Activated T-cell treated with anti-CD3 and anti-CD28 coated beads, Interleukin-2, amount 50 U/mL, for 48 hours (primary cell): ENCODE measurements at regions not wholly inside any gene's neighbourhood (a gene's known extent, or its start where the extent isn't known, plus 50 kb on each side); places are given as distances from the start of the nearest gene placed in this dataset.
"Not testable (repeated sequence)": the region's sequence is repeated elsewhere in the genome, so short reads cannot be mapped to it uniquely, and the experiment has no call there.

ENCODE experiments used
- DNase-seq, 2 experiments: peaks; one replicate each; pipeline ENCODE4 v3.0.0-alpha.2; 2020

DNA sequence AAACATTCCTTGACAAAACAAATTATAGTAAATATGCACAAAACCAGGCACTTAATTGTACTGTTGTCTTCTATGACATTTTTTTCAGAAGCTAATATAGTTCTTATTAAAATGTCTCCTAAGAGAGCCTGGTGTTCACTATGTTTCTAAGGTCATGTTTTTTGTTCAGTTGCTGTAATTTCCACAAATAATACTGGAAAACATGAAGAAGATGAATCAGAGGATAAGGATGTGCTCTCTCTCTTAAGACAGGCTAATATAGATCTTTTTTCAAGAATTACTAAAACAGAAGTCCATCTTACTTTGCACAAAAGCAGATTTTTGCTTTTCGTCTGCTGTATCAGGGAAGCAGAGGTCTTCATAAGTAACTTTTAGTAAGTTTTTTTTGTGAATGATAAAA is 823.0 kb upstream of the NECTIN3 start:
- no peak for DNase-seq

DNA sequence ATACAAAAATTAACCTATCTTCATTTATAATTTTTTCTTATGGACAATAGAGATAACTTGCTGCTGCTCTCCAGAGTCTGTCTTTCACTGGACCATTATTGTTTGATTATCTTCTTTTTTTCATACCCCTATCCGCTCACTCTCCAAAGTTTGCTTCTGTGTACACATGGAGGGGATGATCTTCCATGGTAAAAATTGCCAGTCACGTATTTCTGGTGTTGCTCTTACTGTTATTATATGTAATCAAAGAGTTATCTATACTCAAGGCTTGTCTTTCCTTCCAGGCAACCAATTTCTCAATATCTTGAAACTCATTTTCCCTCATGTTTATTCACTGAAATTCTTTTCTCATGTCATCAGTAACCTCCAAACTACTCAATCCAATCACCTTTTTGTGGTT is 817.8 kb upstream of the NECTIN3 start:
- no peak for DNase-seq

DNA sequence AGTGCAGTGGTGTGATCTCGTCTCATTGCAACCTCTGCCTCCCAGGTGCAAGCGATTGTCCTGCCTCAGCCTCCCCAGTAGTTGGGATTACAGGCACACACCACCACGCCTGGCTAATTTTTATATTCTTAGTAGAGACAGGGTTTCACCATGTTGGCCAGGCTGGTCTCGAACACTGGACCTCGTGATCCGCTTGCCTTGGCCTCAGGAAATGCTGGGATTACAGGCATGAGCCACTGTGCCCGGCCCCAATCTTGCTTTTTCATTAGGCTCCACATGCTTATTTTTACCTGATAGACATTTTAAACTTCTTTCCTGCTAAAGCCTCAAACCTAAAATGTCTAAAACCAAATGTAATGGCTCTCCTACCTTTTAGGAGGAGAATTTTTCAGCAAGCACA is 817.0 kb upstream of the NECTIN3 start:
- no peak for DNase-seq

DNA sequence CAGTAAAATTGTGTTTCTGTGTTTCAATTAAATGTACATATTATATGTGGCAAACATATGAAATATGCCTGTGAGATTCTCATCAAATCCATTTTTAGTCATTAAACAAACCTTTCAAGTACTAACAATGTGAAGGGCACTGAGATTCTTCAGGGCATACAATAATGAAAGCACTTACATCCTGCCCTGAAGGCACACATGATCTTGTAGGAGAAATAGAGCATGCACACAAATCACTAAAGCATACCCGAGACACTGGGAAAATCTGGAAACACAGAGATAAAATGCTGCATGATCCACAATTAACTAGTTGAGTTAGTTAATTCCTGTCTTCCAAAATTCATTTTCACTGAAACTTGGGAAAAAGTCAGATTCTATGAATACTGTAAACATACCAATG is 810.5 kb upstream of the NECTIN3 start:
- no peak for DNase-seq

DNA sequence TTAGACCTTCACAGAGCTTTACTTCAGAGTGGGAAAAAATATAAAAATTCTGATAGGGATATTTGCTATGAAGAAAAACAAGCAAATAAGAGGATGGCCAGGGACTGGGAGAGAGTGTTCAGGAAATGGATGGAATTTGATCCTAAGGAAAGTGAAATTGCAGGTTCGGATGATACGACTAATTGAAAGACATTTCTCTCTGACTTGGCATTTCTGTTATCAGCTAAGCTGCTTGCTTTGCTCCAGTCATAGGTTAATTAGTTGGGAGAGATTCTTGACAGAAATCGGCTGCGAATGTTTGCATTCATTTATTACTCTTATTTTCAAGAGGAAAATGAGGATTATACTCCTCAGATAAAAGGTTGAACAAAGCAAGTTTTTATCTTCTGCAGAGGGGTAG is 808.7 kb upstream of the NECTIN3 start:
- DNase-seq: no peak

DNA sequence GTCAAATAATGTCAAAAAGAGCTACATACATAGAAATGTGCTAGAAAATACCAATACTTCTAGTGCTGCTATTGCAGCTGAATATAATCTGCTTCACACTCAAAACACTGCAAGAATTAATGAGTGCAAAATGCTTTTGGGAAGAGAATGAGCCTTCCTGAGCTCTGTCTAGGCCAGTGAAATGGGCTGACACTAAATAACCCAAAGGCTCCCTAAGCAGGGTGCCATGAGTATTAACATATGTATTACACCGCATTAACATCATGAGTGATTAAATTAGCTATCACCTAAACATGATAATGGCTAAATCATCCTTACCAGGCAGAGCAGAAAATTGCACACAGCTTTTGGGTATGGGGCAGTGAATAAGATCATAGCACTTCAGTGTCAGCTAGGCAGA is 806.3 kb upstream of the NECTIN3 start:
- DNase-seq: no peak

DNA sequence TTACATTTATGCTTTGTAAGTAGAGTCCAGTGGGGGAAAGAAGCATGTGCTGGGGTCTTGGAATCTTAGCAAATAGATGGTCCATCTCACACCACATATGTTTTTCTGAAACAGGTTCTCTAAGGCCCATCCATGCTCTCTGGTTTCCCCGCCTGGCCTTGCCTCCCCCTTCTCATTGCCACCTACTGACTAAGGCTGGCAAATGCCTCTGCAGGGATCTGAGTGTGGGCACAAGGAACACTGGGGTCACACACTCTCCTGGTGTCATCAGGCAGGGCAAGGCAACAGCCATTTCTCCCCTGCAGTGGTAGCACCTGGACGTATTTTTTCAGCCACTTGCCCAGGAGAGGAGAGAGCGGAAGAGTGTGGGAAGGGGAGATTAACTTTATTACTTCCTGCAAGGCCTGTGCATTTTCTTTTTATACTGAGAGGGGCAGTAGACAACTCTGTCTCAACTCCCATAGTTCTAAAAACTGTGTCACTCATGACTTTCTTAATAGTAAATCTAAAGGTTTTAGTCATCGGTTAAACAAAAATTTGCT is 804.2 kb upstream of the NECTIN3 start:
- no peak for DNase-seq

DNA sequence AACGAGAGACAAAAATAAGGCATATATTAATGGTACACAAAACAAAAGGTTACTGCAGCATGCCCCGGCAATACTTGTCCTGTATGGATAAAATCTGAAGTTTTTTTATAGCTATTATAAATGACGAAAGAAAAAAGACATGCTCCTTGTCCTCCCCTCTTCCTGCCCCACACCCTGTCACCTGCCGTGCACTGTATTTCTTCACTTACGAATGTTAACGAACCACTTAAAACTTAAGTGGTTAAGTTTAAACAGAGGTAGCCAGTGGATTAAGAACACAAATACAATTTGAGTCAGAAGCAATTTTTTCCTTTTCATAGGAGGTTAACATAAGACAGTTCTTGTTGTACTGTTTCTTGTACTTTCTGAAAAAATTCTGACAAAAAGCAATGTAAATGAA is 799.1 kb upstream of the NECTIN3 start:
- DNase-seq: no peak

DNA sequence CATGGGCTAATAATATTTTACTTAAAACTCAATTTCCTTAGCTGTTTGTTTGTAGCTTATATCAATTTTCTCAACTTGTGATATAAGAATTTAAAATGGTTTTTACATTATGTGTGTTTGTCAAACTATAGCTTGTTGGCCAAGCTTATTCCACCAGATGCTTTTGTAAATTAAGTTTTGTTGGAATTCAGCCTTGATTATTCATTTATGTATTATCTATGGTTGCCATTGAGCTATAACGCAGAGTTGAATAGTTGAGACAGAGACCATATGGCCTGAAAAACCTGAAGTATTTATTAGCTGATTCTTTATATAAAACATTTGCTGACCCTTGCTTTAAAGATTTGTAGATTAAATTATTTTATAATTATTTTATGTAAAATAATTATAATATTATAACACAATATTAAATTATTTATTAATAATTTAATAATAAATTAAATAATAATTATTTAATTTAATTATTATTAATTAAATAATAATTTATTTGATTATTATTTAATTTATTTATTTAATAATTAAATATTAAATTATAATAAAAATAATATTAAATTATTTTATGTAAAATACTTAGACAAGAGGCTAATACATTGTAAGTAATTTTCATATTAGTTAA is 779.6 kb upstream of the NECTIN3 start:
- no peak for DNase-seq

DNA sequence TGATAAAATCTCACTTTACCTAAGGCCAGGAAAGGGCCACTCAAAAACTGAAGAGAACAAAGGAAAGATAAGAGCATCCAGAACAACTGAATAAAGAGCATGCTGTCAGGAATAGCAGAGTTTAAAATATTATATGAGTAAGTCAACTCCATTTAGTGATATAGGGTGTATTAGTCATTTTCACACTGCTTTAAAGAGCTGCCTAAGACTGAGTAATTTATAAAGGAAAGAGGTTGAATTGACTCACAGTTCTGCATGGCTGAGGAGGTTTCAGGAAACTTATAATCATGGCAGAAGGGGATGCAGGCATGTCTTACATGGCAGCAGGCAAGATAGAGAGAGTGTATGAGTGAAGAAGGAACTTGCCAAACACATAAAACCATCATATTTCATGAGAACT is 778.0 kb upstream of the NECTIN3 start:
- DNase-seq: no peak

DNA sequence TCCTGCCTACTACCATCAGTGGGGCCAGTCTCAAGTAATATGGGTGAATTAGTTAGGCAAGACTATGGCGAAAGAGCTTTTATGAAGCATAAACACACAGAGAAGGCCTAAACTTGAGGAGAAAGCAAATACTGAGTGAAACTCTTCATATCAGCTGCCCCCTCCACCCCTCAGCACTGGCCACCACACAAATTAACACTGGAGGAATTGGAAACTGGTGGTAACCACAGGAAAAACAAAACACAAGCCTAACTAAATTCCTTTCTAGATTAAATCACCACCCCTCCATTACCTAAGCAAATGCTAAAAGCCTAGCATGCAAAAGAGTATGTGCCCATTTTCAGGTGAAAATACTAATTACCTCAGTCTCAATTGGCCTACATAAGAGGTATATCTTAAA is 774.7 kb upstream of the NECTIN3 start:
- DNase-seq: no peak

DNA sequence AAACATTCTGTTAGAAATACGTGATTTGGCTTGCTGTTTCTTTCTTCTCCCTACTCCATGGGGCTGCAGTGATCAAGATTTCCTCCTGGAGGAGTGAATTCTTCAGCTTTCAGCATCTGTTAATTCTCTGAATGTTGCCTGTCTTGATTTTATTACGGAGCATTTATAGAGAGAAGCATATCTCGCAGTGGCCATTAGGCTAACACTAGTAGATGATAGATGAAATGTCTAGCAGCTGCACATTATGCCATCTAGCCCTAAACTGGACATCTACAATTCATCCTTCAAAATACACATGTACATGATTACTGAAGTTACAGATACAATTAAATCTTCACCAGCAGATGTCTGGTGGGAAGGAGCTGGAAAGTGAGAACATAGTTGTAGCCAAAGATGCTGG is 769.8 kb upstream of the NECTIN3 start:
- no peak for DNase-seq

DNA sequence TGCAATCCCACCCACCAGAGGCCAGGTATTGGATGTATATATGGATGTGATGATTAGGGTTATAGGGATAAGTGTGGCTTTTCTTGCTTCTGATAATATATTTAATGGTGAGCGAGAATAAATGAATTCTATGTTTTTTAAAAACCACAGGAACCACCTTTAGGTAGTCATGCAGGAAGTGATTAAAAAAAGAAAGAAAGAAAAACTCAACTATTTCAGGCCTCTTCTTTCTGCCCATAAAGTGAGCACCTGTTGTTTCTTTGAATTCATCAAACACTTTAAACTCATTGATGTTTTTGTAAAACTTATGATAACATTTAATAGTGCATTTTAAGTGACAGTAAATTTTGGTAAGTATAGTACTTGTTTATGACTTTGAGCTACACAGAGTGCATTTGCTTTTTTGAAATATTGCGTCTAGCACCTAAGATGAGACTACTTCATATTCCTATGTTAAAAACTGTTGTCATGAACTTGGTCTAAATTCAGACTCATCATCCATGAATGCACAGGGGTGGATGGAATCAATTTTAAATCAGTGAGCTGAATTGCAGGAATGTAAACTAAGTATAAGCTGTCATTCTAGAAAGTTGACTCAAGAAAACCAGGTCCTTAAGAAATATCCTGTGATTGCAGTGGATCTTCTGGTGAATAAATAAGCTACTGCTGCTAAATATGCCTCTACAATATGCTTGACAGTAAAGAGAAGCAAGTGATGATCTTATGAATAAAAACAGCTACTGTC is 764.4 kb upstream of the NECTIN3 start:
- DNase-seq: no peak

DNA sequence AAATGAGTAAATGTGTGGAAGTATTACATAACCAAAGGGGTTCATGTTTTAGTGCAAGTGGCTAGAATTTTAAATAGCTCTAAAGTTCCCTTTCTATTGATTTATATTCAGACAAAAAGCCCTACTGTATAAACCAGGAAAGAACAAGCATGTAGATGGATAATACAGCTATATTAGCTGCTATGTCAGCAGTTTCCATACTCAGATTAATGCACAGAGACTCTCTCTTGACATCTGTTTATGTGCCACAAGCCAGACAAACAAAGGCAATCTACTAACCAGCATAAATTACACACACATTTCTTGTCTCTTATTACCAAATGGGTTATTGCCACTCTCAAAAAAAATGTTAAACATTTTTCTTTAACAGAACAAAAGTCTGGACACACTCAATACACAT is 760.1 kb upstream of the NECTIN3 start:
- no peak for DNase-seq

DNA sequence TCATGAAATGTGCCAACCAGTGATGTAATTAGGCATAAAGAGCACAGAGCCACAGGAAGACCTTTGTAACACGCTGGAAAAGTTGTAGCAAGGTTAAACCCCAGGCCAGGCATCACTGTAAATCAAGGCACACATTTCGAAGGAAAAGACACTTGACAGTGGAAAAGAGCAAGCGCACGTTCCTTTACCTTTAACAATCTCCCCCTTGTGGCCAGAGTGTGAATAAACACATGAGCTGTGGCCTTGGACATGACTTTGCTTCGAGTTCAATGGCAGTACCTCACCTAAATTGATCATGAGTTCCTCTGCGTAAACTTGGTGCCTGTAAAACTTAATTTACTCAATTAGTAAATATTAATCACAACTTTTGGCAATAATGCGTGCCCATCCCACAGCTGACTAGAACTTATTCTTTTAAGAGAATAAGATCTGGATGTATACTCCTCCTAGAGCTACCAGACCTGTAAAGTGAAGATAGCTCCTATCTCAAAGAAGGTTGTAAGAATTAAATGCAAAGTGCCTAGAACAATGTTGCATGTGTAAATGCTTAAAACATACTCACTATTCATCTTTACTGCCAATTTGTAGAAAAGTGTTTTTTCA is 757.0 kb upstream of the NECTIN3 start:
- DNase-seq: peak; percentile 54 to 55

DNA sequence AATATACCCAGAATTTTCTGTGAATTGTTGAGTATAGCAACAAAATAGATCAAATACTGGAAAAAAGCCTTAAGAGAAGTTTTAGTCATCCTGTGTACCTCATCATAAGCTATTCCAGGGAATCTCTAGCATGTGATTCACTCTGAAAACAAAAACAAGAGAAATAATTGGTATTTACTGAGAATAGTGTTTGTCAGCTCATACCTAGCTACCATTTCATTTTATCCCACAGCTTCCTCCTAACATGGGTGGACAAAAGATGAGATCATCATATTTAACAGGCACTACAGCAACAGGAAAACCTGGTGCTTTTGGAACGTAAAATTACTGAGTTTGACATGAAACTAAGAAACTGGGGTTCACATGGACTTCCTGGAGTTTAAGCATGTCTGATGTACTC is 753.5 kb upstream of the NECTIN3 start:
- DNase-seq: no peak

DNA sequence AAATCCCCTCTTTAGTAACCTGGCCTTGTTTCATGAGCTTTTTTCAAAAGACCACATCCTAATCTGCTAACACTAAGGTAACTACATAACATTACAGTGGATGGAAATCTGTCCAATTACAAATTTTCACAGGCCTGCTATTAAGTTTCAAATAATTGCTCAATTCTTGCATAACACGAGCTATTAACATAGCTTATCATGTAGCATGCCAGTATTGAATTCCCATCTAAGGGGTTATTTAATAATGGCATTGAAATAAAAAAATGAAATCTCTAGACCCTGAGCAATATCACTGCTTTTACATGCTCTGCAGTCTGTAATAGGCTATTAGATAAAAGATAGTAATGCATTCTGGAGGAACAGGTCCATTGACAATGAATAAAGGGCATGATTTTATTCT is 748.3 kb upstream of the NECTIN3 start:
- no peak for DNase-seq

DNA sequence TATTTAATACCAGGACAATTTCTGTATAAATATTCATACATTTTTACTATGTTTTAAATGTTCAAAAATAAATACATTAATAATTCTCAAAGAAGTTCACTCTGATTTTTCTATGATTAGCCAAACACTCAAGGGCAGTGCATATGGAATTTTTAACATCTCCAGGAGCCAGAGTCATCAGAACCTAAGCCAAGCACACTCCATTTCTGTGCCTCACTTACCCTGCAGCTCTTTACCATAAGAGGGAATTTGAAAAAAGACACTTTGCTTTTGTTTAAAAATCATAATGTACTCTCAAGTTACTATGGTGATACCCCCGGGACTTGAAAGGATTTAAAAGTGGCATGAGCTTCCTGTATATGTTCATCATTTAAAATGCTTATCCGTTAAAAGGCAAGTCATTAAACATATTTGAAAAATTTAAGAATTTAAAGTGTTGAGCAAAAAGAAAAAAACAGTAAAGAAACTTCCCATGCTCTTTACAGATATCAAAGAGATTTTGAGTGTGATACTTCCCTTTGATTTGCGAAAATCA is 747.4 kb upstream of the NECTIN3 start:
- DNase-seq: no peak

DNA sequence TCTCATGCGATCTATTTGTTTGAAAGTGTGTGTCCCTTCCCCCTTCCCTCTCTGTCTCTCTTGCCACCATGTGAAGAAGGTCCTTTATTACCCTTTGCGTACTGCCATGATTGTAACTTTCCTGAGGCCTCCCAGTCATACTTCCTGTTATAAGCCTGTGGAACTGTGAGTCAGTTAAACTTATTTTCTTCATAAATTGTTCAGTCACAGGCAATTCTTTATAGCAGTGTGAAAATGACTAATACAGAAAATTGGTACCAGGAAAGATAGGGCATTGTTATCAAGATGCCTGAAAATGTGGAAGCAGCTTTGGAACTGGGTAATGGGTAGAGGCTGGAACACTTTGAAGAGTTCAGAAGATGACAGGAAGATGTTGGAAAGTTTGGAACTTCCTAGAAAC is 743.7 kb upstream of the NECTIN3 start:
- no peak for DNase-seq

DNA sequence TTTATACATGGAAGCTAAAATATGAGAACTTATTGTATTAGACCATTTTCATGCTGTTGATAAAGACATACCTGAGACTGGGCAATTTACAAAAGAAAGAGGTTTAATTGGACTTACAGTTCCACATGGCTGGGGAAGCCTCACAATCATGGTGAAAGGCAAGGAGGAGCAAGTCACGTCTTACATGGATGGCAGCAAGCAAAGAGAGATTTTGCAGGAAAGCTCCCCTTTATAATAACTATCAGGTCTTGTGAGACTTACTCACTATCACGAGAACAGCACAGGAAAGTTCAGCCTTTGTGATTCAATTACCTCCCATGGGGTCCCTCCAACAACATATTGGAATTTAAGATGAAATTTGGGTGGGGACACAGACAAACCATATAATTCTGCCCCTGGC is 740.1 kb upstream of the NECTIN3 start:
- not testable (repeated sequence) for DNase-seq

DNA sequence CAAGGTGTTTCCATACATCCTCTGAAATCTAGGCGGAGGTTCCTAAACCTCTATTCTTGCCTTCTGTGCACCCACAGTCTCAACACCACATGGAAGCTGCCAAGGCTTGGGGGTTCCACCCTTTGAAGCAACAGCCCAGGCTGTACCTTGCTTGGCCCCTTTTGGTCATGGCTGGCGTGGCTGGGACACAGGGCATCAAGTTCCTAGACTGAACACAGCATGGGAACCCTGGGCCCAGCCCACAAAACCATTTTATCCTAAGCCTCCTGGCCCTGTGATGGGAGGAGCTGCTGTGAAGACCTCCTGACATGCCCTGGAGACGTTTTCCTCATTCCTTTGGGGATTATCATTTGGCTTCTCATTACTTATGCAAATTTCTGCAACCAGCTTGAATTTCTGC is 739.0 kb upstream of the NECTIN3 start:
- DNase-seq: no peak

DNA sequence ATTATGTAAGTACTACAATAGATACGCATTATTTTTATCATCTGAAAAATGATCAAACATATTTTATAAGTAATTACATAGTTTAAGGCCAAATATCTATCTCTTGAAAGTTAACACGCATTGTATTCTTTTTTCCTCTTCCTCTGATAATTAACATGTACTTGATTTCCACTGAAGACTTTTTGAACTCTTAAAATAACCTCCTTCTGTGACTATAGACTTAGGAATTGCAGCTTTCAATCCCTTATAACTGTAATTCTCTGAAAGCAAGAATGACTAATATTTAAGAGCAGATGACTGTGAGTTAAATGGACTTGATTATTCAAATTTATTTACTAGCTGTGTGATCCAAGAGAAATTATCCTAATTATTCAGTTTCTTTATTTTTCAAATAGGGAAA is 730.6 kb upstream of the NECTIN3 start:
- no peak for DNase-seq

DNA sequence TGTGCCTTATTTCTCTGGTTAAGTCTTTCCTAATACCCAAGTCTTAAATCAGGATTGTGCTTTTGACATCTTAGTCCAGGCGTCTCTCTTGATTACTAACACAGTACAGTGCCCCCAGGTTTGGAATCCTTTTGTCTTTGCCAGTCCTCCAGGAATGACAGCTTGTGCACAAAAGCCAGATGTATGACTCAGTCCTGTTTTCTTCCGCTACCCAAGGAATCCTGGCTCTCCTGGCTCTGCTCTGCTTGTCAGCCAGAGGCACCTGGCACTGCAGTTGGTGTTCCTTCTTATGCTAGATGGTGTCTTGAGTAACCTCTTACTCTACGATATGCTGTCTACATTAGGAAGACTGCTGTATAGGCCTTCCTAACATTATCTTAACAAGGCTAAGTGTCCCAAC is 728.2 kb upstream of the NECTIN3 start:
- no peak for DNase-seq

DNA sequence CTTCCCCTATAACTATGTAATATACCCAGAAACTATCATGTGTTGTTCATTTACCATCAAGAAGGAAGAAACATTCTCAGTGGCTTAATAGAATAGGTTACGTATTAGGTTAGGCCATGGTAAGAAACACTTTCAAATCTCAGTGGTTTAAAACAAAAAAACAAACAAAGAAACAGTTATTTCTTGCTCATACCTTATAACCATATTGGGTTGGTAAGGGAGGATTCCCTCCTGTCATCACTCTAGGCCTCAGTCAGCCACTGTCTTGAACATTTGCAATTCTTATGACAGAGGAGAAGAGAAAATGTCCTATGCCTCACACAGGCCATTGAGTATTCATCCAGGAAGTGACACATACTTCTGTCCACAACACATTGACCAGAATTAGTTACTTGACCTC is 727.7 kb upstream of the NECTIN3 start:
- DNase-seq: no peak
